ENCODE measurements at regions not wholly inside any gene's neighbourhood (a gene's known extent, or its start where the extent isn't known, plus 50 kb on each side); places are given as distances from the start of the nearest gene placed in this dataset.
"Not testable (repeated sequence)": the region's sequence is repeated elsewhere in the genome, so short reads cannot be mapped to it uniquely, and the experiment has no call there.

- intact Hi-C loops (cut with micrococcal nuclease), result no loop called here
Measured at GRCh38 chr18:73688161-73688560, 459.5 kb downstream of the FBXO15 start.

DNA sequence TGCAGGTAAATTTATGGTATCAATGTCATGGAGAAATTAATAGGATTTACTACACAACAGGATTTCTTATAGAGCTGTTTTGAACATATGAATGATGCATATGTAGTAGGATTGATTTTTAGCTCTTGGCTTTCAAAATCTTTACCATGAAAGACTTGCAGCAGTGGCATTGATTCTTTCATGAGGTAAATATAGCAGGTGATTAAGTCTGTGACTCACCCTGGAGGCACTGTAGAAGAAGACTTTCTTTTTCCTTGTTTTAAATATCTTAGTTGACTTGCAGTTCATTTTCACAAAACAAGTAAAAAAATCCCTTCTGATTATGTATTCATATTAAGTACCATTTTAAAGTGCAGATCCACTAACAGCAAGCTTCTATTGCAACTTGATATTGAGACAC, 463.0 kb downstream of the FBXO15 start:
- intact Hi-C loops (cut with micrococcal nuclease), result no loop called here

DNA sequence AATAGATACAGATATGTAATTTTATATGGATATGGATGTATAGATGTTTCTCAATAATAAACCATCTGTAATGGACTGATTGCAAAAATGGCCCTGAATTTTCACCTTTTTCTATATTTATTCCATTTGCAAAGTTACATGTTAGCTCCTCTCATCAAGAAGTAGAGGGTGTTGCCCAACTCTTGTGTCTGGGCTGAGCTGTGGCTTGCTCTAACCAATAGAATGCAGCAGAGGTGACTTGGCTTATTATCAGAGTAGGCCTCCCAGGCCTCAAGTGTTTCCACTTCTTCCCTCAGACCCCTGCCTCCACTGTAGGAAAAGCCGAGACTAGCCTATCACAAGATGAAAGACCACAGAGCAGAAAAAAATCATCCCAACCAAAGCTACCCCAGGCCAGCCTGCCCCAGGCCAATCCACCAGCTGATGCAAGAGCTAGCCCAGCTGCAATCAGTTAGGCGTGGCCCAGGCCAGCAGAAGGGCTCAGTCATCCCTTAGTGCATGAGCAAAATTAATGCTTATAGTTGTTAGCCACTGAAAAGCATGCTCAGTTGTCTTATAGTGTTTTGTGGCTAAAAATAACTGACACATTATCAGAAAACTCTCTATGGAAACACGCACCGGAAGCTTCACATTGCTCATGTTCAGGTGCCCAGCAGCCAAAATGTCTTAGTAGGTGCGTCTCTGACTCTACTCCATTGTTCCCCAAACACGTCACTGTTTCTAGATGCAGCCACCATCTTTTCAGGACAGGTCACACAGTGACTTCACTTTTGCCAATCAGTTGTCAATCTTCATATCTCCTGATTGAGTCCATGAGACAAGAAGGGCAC, 464.0 kb downstream of the FBXO15 start:
- intact Hi-C loops (cut with micrococcal nuclease), result no loop called here

- intact Hi-C loops (cut with micrococcal nuclease), result no loop called here
Measured at GRCh38 chr18:73681912-73682311, 465.7 kb downstream of the FBXO15 start.

GRCh38 chr18:73681398-73681797, 466.2 kb downstream of the FBXO15 start:
- intact Hi-C loops (cut with micrococcal nuclease), result no loop called here

GRCh38 chr18:73679941-73680712, 467.5 kb downstream of the FBXO15 start:
- intact Hi-C loops (cut with micrococcal nuclease), result no loop called here

DNA sequence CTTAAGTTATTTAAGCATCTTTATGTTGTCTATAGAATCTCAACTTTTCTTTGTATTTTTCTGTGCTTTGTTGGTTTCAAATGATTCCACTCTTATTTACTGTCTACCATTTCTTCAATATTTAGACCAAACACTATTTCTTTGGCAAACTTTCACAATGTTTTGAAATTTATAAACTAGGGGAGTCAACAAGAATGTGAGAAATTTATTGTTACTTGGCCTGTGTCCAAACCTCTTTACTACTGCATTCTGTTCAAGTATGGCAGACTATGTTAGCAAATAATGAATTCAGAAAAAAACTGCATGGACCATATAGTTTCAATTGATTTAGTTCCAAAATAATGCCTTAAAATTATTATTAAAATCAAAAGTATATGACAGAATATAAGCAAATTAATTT, 470.2 kb downstream of the FBXO15 start:
- intact Hi-C loops (cut with micrococcal nuclease), result no loop called here

DNA sequence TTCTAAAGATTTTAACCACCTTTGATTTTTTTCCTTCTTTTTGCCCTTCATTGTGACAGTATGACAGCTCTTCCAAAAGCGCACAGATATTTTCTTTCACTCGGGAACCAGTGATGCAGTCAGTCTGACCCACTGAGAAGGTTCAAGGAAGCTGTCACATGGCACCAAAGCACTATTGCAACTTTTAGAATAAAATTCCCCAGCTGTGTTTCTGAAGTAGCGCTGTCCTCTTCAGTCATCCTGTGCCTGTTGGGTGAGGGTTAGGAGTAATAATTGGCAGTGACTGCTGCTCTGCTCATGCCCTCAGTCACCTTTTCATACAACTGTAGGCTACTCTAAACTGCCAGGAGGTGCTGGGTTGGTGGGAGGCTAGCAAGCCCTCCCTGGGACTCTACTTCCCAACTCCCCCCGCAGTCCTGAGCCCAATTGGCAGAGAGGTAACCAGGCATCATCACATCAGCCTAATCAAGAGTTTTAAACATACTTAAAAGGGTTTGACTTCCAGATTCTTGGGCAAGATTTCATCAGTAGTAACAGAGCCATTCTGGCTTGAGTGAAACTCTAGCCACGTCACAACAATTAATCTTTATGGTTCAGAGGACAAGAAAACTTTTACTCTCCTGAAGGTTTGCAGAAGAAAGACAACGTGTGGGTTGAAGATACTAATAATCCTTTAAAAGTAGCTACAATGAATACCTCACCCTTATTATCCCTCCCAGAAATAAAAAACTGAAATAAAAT, 473.3 kb downstream of the FBXO15 start:
- intact Hi-C loops (cut with micrococcal nuclease), result no loop called here

DNA sequence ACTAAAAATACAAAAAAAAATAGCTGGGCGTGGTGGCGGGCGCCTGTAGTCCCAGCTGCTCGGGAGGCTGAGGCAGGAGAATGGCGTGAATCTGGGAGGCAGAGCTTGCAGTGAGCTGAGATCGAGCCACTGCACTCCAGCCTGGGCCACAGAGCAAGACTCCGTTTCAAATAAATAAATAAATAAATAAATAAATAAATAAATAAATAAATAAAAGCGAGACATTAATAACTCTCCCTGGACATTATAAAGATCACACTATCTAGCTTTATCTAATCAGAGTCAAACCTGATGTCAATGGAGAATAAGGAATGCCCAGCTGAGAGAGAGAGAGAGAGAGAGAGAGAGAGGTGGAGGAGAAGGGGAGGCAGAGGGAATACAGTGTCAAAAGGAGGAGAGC, 476.2 kb downstream of the FBXO15 start:
- intact Hi-C loops (cut with micrococcal nuclease), result not testable (repeated sequence)

- intact Hi-C loops (cut with micrococcal nuclease), result no loop called here
Measured at GRCh38 chr18:73670524-73670923, 477.1 kb downstream of the FBXO15 start.

DNA sequence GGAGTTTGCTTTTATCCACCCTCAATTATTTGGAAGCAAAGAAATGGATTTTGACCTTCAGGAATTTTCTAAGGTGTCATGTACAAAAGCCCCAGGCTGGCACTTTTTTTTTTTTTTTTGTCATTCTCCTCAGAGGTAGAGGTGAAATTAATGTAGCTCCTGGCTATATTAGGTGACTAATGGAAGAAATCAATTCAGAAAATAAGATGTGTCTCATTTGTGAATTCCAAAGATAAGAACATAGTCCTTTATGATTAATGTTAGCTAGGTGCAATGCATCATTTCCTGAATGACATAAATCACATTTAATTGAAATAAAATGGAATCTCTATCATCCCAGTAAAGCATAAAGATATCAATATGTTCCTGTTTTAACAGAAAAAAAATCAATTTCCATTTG, 477.6 kb downstream of the FBXO15 start:
- intact Hi-C loops (cut with micrococcal nuclease), result no loop called here

- intact Hi-C loops (cut with micrococcal nuclease), result no loop called here
Measured at GRCh38 chr18:73669297-73669696, 478.3 kb downstream of the FBXO15 start.

- intact Hi-C loops (cut with micrococcal nuclease), result no loop called here
Measured at GRCh38 chr18:73668051-73668450, 479.6 kb downstream of the FBXO15 start.

GRCh38 chr18:73666772-73667171, 480.9 kb downstream of the FBXO15 start:
- intact Hi-C loops (cut with micrococcal nuclease), result no loop called here

- intact Hi-C loops (cut with micrococcal nuclease), result no loop called here
Measured at GRCh38 chr18:73664896-73665295, 482.7 kb downstream of the FBXO15 start.

DNA sequence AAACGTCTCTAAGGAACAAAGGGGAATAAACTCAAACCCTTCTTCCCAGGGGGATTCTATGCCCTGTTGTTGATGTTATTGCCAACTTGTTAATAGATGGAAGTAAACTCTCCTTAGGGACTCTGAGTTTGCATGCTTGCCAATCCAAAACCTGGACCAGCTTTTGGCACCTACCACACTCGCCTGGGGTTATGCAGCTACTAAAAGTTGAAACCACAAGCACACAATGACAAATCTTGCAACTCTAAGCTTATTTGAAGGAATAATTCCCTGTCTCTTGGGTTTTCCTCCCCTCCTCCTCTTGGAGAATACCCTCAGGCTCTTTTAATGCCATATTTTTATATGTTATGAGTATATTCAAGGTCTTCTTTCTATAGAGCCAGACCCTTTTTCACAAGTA, 484.1 kb downstream of the FBXO15 start:
- intact Hi-C loops (cut with micrococcal nuclease), result no loop called here

DNA sequence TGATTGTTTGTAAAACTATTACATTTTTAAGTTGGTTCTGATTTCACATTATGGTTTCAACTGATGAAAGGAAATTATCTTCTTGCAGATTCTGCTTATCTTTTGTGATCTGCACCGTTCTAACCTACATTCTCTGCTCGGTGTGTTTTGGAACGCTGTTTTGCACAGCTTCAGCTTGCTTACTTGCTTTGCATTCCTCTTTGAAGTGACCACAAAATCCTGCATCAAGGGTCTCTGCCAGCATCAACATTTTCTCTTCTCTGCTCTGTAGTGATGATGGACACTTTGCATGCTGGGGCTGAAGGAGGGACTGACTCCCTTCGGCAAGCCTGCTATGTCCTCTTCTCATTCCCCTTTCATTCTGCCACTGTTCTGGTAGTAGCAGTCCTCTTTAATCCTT, 485.2 kb downstream of the FBXO15 start:
- intact Hi-C loops (cut with micrococcal nuclease), result no loop called here

DNA sequence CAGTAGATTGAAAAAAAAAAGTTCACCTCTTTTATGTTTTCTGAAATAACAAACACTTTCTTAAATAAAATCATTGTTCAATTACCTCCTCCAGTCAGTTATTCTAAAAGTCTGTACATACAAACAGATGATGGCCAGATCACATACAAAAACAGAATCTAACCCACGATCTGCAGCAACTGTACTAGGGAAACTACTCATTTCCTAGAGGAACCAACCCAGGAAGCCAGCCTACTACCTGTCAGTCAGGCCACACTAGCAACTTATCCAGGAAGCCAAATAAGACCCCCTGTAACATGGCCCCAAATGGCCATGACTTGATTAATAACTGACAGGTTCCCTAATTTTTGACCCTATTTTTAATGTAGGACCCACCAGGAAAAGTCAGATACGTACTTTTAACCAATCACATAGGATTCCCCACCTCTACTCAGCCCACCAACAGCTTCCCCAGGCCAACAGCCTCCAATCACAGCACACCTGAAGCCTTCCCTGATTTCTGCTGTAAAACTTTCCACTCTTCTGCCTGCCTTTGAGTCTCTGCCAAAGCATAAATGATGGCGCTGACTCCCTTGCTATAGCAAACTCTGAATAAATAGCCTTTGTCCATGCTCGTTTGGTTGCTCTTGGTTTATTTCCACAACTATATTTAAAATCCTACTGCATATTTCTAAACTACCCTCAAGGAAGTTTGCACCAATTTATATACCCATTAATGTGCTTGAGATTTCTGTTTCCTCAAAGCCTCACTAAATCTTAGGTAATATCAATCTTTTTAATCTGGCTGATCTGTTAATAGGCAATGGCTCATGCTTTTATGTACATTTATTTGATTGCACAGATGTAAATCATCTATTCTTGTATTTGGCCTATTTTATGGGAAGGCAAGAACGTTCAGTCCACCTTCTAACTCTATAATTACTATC, 486.4 kb downstream of the FBXO15 start:
- intact Hi-C loops (cut with micrococcal nuclease), result no loop called here

- intact Hi-C loops (cut with micrococcal nuclease), result no loop called here
Measured at GRCh38 chr18:73656691-73657090, 490.9 kb downstream of the FBXO15 start.

DNA sequence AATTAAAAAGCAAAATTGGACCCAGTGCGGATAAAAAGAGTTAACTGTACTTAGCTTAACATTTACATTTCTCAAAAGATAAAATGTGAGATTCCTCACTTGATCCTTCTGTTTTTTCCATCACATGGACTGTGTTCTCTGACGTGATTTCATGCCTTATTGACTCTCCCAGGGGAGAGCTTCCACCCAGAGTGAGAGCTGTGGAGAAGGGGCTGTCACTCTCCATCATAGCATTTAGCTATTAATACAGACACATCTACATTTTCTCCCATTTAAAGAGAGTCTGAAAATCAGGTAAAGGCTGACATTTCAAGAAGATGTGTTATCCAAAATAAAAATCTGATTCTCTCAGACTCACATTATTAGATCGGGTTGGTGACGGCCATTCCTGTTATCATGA, 493.8 kb downstream of the FBXO15 start:
- intact Hi-C loops (cut with micrococcal nuclease), result no loop called here

GRCh38 chr18:73653251-73653650, 494.4 kb downstream of the FBXO15 start:
- intact Hi-C loops (cut with micrococcal nuclease), result no loop called here
